Endothelial cell of umbilical vein (primary cell): ENCODE measurements at regions not wholly inside any gene's neighbourhood (a gene's known extent, or its start where the extent isn't known, plus 50 kb on each side); places are given as distances from the start of the nearest gene placed in this dataset.

ENCODE experiments used
- CTCF ChIP-seq, 2 donors: IDR thresholded peaks; 1 replicate in 1 of 2; 2 replicates in 1 of 2; pipeline ENCODE4 v1.5.1; 2011; ENCODE audit warnings: low read length in 2 of 2, mild to moderate bottlenecking in 2 of 2, moderate library complexity in 2 of 2, control low read depth in 1 of 2, inconsistent platforms in 1 of 2, low read depth in 1 of 2; ENCODE audit not compliant: insufficient read depth in 1 of 2; ENCODE audit errors: extremely low read depth in 1 of 2
- POLR2A ChIP-seq: IDR thresholded peaks from 2 replicates; pipeline ENCODE4 v1.6.1; 2012; ENCODE audit warnings: low read depth, mild to moderate bottlenecking, control low read depth, low read length
- POLR2AphosphoS5 ChIP-seq: IDR thresholded peaks from 2 replicates; pipeline ENCODE4 v1.6.1; 2012; ENCODE audit warnings: low read depth, mild to moderate bottlenecking, control low read depth, low read length, moderate library complexity; ENCODE audit not compliant: insufficient read depth

GRCh38 chr1:219753914-219754313, 141.0 kb upstream of the ZC3H11B start:
- TF ChIP-seq CTCF (IDR thresholded peaks at IDR 0.05; ENCODE audit: extremely low read depth in 1 of 2, insufficient read depth in 1 of 2, low read depth in 1 of 2, low read length in 2 of 2) (no peak), POLR2A (no peak), POLR2AphosphoS5 (no peak)
